ENCODE measurements at regions not wholly inside any gene's neighbourhood (a gene's known extent, or its start where the extent isn't known, plus 50 kb on each side); places are given as distances from the start of the nearest gene placed in this dataset.

- DNase-seq: no peak
These were observed 88.3 kb upstream of the ARHGAP29 start for GRCh38 chr1:94325377-94326302.

- DNase-seq: no peak
These were observed 86.8 kb upstream of the ARHGAP29 start for GRCh38 chr1:94324178-94324544.

GRCh38 chr1:94323311-94324177 lies 86.2 kb upstream of the ARHGAP29 start:
- DNase-seq: no peak

- no peak for DNase-seq
These were observed 85.3 kb upstream of the ARHGAP29 start for GRCh38 chr1:94322696-94323095.

DNA sequence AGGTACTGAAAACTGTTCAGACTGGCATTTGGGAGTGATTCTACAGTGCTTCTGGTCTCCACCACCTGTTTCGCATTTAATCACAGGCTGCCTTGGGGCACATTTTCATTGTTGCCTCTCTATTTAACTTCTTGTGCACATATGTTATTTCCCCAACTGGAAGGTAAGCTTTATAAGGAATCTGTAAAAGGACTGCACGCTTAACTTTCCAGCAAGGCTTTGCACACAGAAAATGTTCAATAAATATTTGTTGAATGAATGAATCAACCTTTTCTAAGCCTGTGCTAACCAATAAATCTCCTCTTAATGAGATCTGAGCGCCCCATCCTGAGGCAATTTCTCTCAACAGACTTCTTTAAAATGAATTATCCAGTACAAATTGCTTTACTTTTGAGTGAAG lies 84.3 kb upstream of the ARHGAP29 start:
- DNase-seq: no peak

GRCh38 chr1:94319319-94320102 lies 82.1 kb upstream of the ARHGAP29 start:
- no peak for DNase-seq

DNA sequence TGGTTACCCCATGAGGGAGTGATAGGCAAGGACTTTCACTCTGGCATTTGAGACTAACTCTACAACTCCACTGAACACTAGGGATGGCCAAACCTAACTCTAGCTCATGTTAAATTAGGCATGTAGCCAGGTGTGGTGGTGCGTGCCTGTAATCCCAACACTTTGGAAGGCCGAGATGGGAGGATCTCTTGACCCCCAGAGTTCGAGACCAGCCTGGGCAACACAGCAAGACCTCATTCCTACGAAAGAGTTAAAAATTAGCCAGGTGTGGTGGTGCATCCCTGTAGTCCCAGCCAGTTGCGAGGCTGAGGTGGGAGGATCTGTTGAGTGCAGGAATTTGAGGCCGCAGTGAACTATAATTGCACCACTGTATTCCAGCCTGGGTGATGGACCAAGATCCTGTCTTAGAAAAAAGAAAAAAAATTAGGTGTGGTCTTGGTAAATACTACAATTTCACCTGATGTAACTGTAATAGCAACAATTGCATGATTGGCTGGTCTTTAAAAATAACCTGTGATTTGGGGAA lies 81.2 kb upstream of the ARHGAP29 start:
- DNase-seq: no peak

- DNase-seq: no peak
These were observed 80.4 kb upstream of the ARHGAP29 start for GRCh38 chr1:94317790-94318188.

GRCh38 chr1:94316836-94317789 lies 79.7 kb upstream of the ARHGAP29 start:
- DNase-seq: no peak

DNA sequence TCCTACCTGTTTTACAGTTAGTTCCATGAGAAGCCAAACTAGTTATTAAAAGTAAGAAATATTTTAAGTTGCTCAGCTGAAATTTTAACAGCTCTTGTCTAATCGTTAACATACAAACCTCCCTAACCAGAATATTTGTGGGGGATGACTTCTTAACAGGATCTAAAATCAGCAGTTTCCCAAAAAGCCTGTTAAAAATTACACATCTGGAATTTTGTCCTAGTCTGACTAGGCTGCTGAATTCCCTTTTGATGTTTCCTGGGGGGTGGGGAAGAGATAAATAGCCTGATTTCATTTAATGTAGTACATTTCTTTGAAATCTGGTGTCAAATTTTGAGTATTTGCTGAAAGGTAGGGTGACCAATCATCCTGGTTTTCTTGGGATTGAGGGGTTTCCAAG lies 78.8 kb upstream of the ARHGAP29 start:
- no peak for DNase-seq

DNA sequence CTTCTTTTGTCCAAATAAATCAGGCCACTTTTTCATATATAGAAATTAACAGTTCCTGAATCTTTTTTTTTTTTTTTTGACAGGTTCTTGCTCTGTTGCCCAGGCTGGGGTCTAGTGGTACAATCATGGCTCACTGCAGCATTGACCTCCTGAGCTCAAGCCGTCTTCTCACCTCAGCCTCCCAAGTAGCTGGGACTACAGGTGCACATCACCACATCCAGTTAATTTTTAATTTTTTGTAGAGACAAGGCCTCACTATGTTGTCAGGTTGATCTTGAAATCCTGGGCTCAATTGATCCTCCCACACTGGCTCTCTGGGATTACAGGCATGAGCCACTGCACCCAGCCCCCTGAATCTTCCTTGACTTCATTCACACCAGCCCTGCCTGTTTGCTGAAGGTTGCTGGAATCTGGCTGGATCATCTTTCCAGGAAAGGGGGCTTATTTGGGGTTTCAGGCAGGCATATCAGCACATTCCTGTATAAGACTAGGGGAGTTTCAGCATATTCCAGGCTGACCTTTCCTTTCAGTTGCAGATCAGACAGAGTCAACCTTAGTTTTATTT lies 78.2 kb upstream of the ARHGAP29 start:
- no peak for DNase-seq

GRCh38 chr1:94314222-94314858 lies 77.0 kb upstream of the ARHGAP29 start:
- DNase-seq: no peak

- no peak for DNase-seq
These were observed 73.3 kb upstream of the ARHGAP29 start for GRCh38 chr1:94310570-94311270.

DNA sequence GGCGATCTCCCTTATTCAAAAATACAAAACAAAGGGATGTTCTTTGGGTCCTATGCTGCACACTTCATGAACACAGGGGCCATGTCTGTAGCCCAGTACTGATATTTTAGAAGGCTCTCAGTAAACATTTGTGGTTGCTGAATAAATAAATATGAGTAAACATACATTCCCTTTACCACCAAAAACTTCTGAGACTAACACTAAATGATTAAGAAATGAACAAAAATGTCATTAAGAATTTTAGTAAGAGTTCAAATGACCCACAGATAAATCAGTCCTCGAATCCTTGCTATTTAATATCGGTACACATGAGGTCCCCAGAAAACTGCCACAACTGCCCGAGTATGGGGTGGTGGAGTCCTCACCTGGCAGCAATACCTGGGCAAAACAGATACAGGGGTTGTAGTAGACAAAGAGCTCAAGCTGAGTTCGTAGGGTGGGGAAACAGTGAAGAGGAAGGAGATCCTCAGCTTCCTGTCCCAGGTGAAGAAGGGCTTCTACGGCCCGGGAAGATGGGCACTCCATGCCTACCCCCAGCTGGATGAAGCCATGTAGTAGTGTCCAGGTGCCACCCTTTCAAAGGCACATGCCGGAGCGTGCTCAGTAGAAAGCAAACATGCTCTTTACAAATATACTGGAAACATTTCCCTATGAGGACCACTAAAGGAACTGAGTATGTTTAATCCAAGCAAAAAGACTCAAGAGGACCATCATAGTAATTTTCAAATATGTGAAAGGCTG lies 72.6 kb upstream of the ARHGAP29 start:
- DNase-seq: no peak

DNA sequence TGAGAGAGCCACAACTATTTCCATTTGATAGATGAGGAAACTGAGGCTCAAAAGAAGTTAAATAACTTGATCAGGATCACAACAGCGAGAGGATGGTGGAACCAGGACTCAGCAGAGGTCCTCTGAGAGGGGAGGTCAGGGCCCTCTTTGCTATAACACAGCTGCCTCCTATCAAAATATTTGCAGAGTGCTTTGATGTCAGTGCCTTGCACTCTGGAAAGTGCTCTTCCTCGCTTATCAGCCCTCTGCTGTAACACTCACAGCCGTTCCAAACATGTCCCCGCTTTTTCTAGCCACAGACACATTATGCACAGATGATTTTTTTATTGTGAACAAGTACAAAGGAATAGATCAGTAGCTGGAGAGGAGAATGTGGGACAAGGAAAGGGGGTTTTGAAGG lies 71.8 kb upstream of the ARHGAP29 start:
- no peak for DNase-seq

DNA sequence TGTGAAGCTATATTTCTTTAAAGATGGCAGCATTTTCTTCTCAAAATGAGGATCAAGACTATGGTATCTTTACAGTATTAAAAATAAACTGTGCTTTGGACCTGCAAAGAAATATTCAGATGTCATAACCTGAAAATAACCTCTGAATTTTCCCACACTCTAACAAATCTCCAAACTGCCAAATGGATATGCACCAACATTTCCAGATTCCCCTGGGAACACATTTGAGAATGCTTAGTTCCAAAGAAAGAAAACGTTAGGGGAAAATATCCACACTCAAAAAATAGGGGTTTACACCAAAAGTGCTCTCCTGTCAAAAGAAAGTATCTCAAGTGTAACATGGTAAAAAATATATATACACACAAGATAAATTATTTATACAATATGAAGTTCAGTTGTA lies 69.1 kb upstream of the ARHGAP29 start:
- no peak for DNase-seq

DNA sequence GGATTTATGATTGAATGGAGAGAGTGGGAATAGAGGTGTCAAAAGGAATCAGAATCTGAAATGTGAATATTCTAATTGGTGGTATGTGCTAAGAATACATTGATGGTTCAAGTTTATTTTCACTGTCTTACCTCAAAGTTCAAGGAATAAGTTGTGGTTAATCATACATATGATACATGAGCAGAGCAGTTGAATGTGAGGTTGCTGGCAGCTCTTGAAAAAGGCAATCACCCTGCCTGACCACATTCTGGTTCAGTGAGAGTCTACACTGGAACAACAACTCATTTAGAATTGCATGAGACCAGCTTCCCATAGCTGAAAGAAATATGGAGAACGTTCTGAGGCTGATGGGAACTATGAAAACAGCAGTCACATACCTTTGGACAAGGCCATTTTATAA lies 68.3 kb upstream of the ARHGAP29 start:
- DNase-seq: no peak

DNA sequence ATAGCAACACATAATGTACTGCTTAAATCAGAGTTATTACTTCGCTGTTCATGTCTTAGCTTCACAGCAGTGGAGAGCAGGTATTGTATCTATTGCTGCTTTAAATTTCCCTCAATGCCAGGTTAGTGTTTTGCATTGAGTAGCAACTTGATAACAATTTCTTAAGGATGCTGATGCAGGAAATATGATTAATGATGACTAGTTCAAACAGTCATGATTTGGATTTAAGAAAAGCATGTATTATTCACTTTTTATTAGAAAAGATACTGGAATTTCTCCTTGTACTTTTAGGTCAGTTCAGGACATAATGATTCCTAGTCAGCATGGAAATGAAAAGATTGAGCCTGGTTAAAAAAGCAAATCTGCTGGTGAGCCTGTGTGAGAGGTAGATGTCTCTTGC lies 67.2 kb upstream of the ARHGAP29 start:
- DNase-seq: no peak

DNA sequence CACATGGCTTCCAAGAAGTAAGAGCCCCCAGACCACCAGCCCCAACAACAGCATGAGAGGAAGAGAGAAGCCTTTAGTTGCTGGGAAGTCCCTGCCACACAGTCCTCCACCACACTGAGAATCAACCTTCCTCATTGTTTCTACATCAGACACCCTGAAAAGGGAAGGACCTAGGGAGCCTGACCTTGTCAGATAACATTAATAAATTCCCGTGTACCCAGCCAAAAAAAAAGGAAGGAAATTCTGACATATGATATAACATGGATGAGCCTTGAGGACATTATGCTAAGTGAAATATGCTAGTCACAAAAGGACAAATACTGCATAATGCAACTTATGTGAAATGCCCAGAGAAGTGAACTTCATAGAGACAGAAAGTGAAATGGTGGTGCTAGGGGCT lies 65.6 kb upstream of the ARHGAP29 start:
- DNase-seq: no peak

Data from COR-L47 (cell line).